GM23338 (cell line): ENCODE measurements at regions not wholly inside any gene's neighbourhood (a gene's known extent, or its start where the extent isn't known, plus 50 kb on each side); places are given as distances from the start of the nearest gene placed in this dataset.

Experiments
- CREB1 ChIP-seq: fragments of 250-450 bp; sonication (Bioruptor Pico); IDR thresholded peaks from 2 replicates; pipeline ENCODE4 v1.5.0; 2020; ENCODE audit warnings: low read depth, mild to moderate bottlenecking, moderate library complexity
- CTCF ChIP-seq, 2 experiments: fragments of 200-600 bp in 1 of 2; sonication (generic) in 1 of 2; conservative IDR thresholded peaks; 2 replicates each; pipeline versions ENCODE4 v1.5.1 to v1.6.1; 2016 to 2017; ENCODE audit warnings: antibody characterized with exemption in 2 of 2, low read depth in 2 of 2, mild to moderate bottlenecking in 2 of 2, moderate library complexity in 1 of 2
- TF ChIP-seq, protein P1 (sequence below): IDR thresholded peaks from one replicate; pipeline ENCODE4 v1.6.1; 2018; ENCODE audit warnings: antibody characterized with exemption; ENCODE audit not compliant: unreplicated experiment

- no peak for TF ChIP-seq CTCF (conservative IDR thresholded peaks at IDR 0.05; ENCODE audit: low read depth in 2 of 2)
- TF ChIP-seq, protein P1, sequence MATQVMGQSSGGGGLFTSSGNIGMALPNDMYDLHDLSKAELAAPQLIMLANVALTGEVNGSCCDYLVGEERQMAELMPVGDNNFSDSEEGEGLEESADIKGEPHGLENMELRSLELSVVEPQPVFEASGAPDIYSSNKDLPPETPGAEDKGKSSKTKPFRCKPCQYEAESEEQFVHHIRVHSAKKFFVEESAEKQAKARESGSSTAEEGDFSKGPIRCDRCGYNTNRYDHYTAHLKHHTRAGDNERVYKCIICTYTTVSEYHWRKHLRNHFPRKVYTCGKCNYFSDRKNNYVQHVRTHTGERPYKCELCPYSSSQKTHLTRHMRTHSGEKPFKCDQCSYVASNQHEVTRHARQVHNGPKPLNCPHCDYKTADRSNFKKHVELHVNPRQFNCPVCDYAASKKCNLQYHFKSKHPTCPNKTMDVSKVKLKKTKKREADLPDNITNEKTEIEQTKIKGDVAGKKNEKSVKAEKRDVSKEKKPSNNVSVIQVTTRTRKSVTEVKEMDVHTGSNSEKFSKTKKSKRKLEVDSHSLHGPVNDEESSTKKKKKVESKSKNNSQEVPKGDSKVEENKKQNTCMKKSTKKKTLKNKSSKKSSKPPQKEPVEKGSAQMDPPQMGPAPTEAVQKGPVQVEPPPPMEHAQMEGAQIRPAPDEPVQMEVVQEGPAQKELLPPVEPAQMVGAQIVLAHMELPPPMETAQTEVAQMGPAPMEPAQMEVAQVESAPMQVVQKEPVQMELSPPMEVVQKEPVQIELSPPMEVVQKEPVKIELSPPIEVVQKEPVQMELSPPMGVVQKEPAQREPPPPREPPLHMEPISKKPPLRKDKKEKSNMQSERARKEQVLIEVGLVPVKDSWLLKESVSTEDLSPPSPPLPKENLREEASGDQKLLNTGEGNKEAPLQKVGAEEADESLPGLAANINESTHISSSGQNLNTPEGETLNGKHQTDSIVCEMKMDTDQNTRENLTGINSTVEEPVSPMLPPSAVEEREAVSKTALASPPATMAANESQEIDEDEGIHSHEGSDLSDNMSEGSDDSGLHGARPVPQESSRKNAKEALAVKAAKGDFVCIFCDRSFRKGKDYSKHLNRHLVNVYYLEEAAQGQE, result no peak
- TF ChIP-seq CREB1 (CRISPR knock-in tag), result no peak
Observed at GRCh38 chr11:32034680-32035079, 56.2 kb upstream of the RCN1 start.
